GM18951 (cell line): ENCODE measurements at regions not wholly inside any gene's neighbourhood (a gene's known extent, or its start where the extent isn't known, plus 50 kb on each side); places are given as distances from the start of the nearest gene placed in this dataset.

Experiments
- POLR2A ChIP-seq: IDR thresholded peaks from 4 replicates; pipeline ENCODE4 v1.6.1; 2011; ENCODE audit warnings: mild to moderate bottlenecking; ENCODE audit not compliant: insufficient read length, insufficient read depth; ENCODE audit errors: extremely low read depth
- in situ Hi-C: fragments of 300-500 bp; cut with MboI; formaldehyde crosslinking; loops from one replicate; pipeline ENCODE4 v1.12.0; 2022; ENCODE audit warnings: low sequenced_read_pairs, mixed read lengths, inconsistent platforms; ENCODE audit not compliant: unreplicated experiment

DNA sequence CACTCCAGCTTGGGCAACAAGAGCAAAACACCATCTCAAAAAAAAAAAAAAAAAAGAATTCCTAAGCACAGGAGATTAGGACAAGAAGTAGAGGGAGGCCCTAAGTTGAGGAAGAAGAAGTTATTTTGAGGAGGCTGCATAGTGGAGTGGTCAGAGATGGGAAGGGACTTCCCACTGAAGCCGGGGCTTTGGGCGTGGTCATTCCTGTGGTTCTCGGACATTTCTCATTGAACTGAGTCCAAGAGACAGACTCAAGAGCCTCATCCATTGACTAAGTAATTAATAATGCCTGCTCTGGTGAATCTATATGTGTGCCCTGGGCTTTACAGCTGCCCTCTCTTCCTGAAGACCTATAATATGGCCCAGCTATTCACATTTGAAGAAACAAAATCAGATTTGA lies 53.2 kb upstream of the FTH1 start:
- in situ Hi-C loops, result no loop called here
- TF ChIP-seq POLR2A, result no peak

GRCh38 chr11:62018981-62019664 lies 51.7 kb upstream of the FTH1 start:
- no peak for TF ChIP-seq POLR2A
- in situ Hi-C loops, result no loop called here

- in situ Hi-C loops, result no loop called here
- no peak for TF ChIP-seq POLR2A
Measured at GRCh38 chr11:62017878-62018655, 50.6 kb upstream of the FTH1 start.
